ENCODE measurements at regions not wholly inside any gene's neighbourhood (a gene's known extent, or its start where the extent isn't known, plus 50 kb on each side); places are given as distances from the start of the nearest gene placed in this dataset.

DNA sequence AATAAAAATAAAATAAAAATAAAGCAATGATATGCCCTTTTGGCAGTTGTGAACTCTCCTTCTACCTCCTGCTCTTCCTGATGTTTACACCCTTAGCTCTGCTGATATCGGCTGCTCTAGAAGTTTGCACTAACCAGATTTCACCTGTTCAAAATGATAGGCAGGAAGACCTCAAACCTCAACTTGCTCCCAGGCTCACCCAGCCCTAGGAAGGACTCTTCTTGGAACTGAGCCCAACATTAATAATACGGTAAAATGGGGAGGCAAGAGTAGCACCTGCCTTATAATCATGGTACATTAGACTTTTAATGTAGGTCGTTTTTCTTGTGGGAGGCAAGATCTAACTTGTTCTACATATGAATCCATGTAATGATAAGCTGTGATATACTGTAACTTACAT is 61.2 kb upstream of the MED13 start:
- H3K9ac ChIP-seq (ENCODE audit: control insufficient read depth, extremely low read depth, insufficient read depth, low read length): no peak overlapping the region
- H3K4me1 ChIP-seq (ENCODE audit: control insufficient read depth, extremely low read depth, insufficient read depth, low read length): no peaks in the 10 kb centered on the region
- H3K36me3 ChIP-seq (ENCODE audit: control insufficient read depth in 2 of 2, extremely low read depth in 1 of 2, insufficient read depth in 2 of 2, low read length in 2 of 2): no peaks in the 10 kb centered on the region
- H3K9me3 ChIP-seq (ENCODE audit: control insufficient read depth, low read depth, low read length): no peaks in the 10 kb centered on the region
- no peak for TF ChIP-seq EZH2 (IDR thresholded peaks at IDR 0.05; ENCODE audit: low read length)
- TF ChIP-seq, protein P1, sequence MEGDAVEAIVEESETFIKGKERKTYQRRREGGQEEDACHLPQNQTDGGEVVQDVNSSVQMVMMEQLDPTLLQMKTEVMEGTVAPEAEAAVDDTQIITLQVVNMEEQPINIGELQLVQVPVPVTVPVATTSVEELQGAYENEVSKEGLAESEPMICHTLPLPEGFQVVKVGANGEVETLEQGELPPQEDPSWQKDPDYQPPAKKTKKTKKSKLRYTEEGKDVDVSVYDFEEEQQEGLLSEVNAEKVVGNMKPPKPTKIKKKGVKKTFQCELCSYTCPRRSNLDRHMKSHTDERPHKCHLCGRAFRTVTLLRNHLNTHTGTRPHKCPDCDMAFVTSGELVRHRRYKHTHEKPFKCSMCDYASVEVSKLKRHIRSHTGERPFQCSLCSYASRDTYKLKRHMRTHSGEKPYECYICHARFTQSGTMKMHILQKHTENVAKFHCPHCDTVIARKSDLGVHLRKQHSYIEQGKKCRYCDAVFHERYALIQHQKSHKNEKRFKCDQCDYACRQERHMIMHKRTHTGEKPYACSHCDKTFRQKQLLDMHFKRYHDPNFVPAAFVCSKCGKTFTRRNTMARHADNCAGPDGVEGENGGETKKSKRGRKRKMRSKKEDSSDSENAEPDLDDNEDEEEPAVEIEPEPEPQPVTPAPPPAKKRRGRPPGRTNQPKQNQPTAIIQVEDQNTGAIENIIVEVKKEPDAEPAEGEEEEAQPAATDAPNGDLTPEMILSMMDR (optimal IDR thresholded peaks at IDR 0.05 in 1 of 3, IDR thresholded peaks at IDR 0.05 in 1 of 3, conservative IDR thresholded peaks at IDR 0.05 in 1 of 3; ENCODE audit: extremely low read depth in 1 of 3, insufficient read depth in 2 of 3, low read length in 3 of 3): no peak
- no peaks in the 10 kb centered on the region for H3K9me1 ChIP-seq (ENCODE audit: control insufficient read depth, extremely low read depth, insufficient read depth, low read length)
- peaks cover 5% of the 10 kb centered on the region for H3K27me3 ChIP-seq (ENCODE audit: control insufficient read depth, extremely low read depth, insufficient read depth, low read length)
- no peak overlapping the region for H3K4me2 ChIP-seq (ENCODE audit: control insufficient read depth, extremely low read depth, insufficient read depth, low read depth, low read length)
- no peak for FAIRE-seq
- H3K27ac ChIP-seq (ENCODE audit: control insufficient read depth, insufficient read depth, low read length): no peak overlapping the region
- no peak overlapping the region for H3K4me3 ChIP-seq (ENCODE audit: control insufficient read depth in 2 of 3, extremely low read depth in 1 of 3, insufficient read depth in 2 of 3, low read depth in 1 of 3, low read length in 3 of 3)
- H4K20me1 ChIP-seq (ENCODE audit: control insufficient read depth, extremely low read depth, insufficient read depth, low read length): no peaks in the 10 kb centered on the region
- dilution Hi-C loops (cut with MboI; ENCODE audit: extremely low pct_ligation_motif_present, low sequenced_read_pairs): no loop called here
- no peaks in the 10 kb centered on the region for H3K79me2 ChIP-seq (ENCODE audit: control insufficient read depth, insufficient read depth, low read length)
- no peak for DNase-seq (ENCODE audit: low read depth, low spot score)
- no peak overlapping the region for H2AFZ ChIP-seq (ENCODE audit: control insufficient read depth, low read length)

DNA sequence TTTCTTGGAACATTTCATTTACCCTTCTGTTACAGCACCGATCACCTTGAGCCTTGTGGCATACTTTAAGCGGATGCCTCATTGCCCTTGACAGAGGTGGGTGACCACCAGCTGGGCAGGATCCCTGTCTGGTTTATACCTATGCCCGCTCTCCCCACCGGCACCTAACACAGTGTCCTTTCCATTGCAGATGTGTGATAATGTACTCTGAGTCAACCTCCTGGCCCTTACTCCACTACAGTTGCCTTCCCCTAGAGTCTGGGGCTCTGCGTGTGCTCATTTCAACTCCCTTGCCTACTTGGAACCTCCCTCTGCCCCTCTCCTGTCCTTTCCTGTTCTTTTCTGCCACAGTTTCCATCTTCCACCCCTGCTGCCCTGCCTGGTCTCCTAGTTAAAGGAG is 60.2 kb upstream of the MED13 start:
- Histone ChIP-seq H3K4me2 (ENCODE audit: control insufficient read depth, extremely low read depth, insufficient read depth, low read depth, low read length) (no peak overlapping the region), H3K36me3 (ENCODE audit: control insufficient read depth in 2 of 2, extremely low read depth in 1 of 2, insufficient read depth in 2 of 2, low read length in 2 of 2) (no peaks in the 10 kb centered on the region), H3K4me1 (ENCODE audit: control insufficient read depth, extremely low read depth, insufficient read depth, low read length) (no peaks in the 10 kb centered on the region), H4K20me1 (ENCODE audit: control insufficient read depth, extremely low read depth, insufficient read depth, low read length) (no peaks in the 10 kb centered on the region), H3K27me3 (ENCODE audit: control insufficient read depth, extremely low read depth, insufficient read depth, low read length) (peaks cover 5% of the 10 kb centered on the region), H3K9me3 (ENCODE audit: control insufficient read depth, low read depth, low read length) (no peaks in the 10 kb centered on the region), H3K4me3 (ENCODE audit: control insufficient read depth in 2 of 3, extremely low read depth in 1 of 3, insufficient read depth in 2 of 3, low read depth in 1 of 3, low read length in 3 of 3) (no peak overlapping the region), H2AFZ (ENCODE audit: control insufficient read depth, low read length) (no peak overlapping the region), H3K79me2 (ENCODE audit: control insufficient read depth, insufficient read depth, low read length) (no peaks in the 10 kb centered on the region), H3K27ac (ENCODE audit: control insufficient read depth, insufficient read depth, low read length) (no peak overlapping the region), H3K9ac (ENCODE audit: control insufficient read depth, extremely low read depth, insufficient read depth, low read length) (no peak overlapping the region), H3K9me1 (ENCODE audit: control insufficient read depth, extremely low read depth, insufficient read depth, low read length) (no peaks in the 10 kb centered on the region)
- DNase-seq (ENCODE audit: low read depth, low spot score): no peak
- TF ChIP-seq, protein P1 (optimal IDR thresholded peaks at IDR 0.05 in 1 of 3, IDR thresholded peaks at IDR 0.05 in 1 of 3, conservative IDR thresholded peaks at IDR 0.05 in 1 of 3; ENCODE audit: extremely low read depth in 1 of 3, insufficient read depth in 2 of 3, low read length in 3 of 3): no peak
- TF ChIP-seq EZH2 (IDR thresholded peaks at IDR 0.05; ENCODE audit: low read length): no peak
- dilution Hi-C loops (cut with MboI; ENCODE audit: extremely low pct_ligation_motif_present, low sequenced_read_pairs): no loop called here
- no peak for FAIRE-seq

Measured in keratinocyte (primary cell).